ENCODE measurements at regions not wholly inside any gene's neighbourhood (a gene's known extent, or its start where the extent isn't known, plus 50 kb on each side); places are given as distances from the start of the nearest gene placed in this dataset.
"Not testable (repeated sequence)": the region's sequence is repeated elsewhere in the genome, so short reads cannot be mapped to it uniquely, and the experiment has no call there.

DNA sequence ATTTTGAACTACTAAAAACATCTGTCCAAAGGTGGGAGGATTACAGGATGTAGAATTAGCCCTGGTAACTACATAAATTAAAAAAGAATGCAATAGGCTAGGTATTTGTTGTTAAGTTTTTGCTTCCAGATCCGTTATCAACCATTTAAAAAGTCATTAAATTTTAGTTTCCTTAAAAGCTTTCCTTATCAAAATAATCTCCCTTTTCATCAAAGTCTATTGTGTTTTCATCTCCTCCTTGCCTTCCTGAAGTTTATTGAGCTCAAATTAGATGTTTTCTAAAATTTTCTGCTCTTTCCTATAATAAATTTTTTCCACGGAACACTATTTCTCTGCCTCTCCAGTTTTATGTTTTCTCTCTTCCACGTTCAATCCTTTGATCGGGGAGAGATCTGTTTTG is 108.6 kb downstream of the MEX3B start:
- DNase-seq: no peak

DNA sequence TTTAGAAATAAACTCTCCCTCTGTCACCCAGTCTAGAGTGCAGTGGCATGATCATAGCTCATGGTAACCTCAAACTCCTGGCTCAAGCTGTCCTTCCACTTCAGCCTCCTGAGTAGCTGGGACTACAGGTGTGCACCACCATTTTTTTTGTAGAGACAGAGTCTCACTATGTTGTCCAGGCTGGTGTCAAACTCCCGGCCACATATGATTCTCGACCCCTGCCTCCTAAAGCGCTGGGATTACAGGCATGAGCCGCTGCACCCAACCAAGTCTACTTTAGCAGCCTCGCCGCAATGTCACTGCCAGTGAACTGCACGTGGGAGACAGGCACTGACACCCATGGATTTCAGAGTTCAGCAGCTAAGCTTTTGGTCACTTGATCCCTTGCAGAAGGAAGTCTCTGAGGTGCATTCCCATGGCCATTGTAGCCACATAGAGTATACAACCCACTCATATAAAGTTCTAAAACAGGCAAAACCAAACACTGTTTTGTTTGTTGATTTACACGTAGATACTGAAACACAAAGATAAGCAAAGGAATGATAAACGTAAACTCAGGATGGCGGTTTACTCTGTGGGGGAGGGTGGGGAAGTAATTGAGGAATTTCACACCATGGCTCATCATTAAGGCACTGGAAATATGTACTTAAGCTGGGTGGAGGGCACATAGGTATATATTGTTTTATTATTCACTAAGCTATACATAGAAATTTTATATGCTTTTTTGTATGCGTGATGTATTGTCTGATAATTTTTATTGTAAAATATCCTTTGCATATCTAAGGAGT is 115.0 kb downstream of the MEX3B start:
- no peak for DNase-seq

DNA sequence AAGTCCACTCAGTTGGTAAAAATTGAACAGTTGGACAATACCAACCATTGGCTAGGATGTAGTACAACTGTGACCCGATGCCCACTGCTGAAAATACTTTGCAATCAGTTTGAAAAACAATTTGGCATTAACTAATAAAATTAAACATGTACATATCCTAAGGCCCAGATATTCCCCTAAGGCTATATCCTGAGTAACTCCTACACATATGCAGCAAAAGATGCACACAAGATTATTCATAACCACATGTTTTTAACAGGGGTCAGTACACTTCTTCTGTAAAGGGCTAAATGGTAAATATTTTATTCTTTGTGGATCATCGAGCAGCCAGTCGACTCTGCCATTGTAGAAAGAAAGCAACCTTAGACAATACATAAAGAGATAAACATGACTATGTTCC is 116.3 kb downstream of the MEX3B start:
- no peak for DNase-seq

DNA sequence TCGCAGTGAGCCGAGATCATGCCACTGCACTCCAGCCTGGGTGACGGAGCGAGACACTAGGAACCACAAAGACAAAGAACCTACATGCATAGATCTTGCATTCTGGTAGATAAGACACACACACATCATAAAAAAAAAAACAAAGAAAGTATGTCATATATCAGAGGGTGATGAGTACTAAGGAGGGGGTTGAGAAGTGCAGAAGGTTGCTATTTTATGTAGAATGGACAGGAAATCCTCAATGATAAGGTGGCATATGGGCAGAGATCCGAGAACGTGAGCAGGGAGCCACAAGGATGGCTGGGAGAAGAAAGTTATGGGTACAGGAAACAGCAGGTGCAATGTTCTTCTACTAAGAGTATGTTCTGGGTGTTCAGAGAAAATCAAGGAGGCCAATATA is 118.8 kb downstream of the MEX3B start:
- no peak for DNase-seq

DNA sequence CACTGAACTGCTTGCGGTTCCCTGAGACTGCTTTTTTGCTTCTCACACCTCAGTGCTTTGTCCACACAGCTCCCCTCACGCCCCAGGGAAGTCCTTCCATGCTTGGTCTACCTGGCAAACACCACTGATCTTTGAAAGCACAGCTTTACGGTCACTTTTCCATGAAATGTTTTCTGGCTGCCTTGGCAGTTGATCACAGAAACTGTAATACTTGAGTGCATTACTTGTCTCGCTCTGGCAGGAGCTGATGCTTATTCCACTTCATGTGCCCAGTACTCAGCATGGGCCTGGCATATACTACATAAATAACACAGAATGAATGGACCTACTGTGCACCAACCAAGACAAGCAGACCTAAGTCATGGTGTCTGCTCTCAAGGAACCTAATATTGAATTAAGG is 121.1 kb downstream of the MEX3B start:
- DNase-seq: no peak

DNA sequence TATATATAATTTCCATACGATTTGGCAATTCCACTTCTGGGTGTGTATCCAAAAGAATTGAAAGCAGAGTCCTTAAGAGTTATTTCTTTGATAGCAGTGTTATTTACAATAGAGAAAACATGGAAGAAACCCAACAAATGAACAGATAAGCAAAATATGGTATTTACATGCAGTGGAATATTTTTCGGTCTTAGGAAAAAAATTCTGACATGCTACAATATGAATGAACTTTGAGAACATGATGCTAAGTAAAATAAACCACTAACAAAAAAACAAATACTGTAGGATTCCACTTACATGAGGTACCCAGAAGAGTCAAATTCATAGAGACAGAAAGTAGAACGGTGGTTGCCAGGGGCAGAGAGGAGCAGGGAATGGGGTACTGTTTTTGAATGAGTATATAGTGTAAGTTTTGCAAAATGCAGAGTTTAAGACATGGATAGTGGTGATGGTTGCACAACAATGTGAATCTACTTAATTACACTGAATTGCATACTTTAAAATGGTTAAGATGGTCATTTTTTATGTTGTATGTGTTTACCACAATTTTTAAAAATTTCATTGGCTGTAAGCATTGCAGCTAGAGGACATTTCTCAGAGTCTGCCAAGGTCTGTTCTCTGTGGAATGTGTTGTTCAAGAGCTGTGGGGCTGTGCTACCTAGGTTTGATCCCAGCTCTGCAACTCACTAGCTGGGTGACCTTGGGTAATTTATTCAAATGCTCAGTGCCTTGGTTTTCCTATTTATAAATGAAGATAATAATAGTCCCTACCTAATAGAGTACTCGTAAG is 122.1 kb downstream of the MEX3B start:
- no peak for DNase-seq

DNA sequence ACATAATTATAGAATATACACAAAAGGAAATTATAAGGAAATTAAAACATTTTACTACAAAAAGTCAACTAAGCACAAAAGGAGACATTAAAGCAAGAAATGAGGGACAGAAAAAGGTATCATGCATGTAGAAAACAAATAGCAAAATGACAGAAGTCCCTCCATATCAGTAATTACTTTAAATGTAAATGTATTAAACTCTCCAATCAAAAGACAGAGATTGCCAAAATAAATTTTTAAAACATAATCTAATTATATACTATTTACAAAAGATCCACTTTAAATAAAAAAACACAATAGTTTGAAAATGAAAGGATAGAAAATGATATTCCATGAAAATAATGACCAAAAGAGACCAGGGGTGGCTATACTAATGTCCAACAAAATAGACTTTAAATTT is 123.7 kb downstream of the MEX3B start:
- no peak for DNase-seq

DNA sequence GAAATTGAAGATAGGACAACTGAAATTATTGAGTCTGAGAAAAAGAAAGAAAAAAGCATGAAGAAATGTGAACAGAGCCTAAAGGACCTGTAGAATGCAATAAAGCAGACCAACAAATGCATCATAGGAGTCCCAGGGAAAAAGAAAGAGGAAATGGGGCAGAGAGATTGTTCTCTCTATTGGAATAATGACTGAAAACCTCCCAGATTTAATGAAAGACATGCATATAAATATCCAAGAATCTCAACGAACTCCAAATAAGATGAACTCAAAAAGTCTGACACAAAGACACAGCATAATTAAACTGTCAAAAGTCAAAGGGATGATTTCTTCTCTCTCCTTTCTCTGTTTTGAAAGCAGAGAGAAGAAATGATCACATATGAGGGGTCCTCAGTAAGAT is 124.7 kb downstream of the MEX3B start:
- no peak for DNase-seq

DNA sequence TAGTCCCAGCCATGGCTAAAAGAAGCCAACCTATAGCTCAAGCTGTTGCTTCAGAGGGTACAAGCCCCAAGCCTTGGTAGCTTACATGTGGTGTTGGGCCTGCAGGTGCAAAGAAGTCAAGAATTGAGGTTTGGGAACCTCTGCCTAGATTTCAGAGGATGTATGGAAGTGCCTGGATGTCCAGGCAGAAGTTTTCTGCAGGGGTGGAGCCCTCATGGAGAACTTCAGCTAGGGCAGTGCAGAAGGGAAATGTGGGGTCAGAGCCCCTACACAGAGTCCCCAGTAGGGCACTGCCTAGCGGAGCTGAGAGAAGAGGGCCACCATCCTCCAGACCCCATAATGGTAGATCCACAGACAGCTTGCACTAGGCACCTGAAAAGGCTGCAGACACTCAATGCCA is 127.1 kb downstream of the MEX3B start:
- not testable (repeated sequence) for DNase-seq

DNA sequence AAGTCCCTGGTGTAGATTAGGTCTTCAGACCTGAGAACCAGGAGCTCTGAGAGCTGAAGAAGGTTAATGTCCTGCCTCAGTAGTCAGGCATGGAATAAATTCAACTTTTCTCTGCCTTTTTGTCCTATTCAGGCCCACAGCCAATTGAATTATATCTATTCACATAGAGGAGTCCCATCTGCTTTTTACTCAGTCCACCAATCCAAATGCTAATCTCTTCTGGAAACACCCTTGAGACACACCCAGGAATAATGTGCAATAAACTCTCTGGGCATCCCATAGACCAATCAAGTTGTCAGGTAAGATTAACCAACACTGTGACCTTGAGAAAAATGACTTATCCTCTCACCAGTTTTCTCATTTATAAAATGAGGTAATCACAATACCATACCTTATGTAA is 129.4 kb downstream of the MEX3B start:
- no peak for DNase-seq

DNA sequence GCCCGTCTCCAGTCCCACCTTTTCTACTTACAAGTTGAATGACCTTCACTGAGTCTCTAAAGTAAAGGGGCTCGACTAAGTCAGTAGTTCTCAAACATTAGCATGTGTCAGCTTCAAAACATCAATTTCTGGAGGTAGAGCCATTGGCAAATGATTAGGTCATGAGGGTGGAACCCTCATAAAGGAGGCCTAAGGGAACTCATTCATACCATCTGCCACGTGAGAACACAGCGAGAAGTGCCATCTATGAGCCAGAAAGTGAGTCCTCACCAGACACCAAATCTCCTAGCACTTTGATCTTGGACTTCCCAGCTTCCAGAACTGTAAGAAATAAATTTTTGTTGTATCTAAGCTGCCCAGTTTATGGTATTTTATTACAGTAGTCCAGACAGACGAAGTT is 129.8 kb downstream of the MEX3B start:
- no peak for DNase-seq

DNA sequence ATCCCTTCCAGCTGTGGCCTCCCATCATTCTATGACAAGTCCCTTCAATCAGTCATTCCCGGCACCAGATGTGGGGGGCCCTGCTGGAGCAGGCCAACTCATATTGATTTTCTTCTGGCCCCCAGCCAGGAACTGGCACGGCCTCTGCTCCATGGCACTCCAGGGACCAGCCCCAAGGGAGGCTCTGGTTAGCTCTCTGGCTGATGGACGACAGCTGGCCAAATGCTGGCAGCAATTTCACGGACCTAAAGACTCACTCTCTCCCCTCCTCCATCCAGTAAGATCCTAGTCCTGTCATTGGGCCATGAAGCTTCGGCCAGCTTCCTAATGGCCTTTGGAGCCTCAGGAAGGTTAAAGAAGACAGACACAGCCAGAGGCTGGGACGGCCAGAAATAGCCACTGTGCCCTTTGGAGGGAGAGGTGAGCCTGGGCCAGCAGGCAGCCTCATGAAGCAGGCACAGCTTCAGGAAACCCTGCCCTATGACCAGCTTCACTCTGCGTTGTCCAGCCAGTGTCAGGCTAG is 131.0 kb downstream of the MEX3B start:
- no peak for DNase-seq

DNA sequence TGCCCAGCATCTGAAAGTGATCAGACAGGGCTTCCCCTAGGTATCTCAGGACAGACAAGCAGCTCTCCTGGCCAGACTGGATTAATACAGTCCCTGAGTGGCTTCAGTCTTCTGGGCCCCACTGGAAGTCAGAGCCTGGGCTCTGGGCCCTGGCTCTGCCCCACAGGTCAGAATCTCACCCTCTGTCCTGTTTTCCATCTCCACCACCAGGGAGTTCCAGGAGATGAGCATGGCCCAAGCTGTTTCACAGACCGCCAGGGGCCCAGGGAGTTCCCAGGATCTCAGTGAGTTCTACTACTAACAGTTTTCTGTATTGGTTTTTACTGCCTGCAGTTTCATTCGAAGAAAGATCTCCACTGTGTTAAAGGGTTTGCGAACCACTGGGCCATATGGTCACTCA is 131.5 kb downstream of the MEX3B start:
- DNase-seq: no peak

DNA sequence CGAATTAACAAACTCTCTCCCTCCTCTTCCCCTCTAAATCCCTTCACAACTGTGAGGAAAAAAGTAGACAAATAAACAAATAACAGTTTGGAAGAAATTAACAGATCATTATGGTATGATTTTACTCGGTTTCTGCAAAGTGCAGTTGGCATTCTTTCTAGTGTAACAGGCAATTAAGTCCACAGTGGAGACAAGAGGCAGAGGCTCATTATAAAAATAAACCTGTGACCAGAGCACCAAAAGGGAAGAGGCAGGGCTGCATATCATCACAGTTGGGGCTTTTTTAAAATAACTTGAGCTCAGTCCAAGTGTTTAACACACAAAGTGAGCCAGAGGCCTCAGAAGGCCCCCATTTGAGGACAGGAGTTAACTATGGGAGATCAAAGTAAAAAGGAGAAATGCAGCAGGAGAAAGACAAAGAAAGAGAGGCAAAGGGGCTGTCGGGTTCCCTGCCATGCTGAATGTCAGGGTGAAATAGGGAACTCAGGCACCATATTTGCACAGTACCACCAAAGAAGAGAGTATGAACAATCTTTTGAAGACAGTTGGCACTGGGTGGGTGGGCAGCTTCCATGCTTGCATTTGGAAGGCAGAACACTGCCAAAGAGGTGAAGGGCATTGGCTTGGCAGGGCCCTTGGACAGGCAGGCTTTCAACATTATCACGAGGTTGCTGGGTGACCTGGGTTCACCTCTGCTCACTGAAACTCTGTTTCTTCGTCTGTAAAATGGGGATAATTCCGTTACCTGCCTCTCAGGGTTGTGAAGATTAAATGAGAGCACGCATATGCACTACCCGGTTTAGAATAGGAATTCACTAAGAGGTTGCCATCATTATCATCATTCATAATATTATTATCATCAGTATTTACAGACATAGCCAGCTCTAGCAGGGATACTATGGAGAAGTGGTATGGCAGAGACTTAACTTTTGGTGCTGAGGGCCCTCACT is 134.5 kb downstream of the MEX3B start:
- DNase-seq: no peak

DNA sequence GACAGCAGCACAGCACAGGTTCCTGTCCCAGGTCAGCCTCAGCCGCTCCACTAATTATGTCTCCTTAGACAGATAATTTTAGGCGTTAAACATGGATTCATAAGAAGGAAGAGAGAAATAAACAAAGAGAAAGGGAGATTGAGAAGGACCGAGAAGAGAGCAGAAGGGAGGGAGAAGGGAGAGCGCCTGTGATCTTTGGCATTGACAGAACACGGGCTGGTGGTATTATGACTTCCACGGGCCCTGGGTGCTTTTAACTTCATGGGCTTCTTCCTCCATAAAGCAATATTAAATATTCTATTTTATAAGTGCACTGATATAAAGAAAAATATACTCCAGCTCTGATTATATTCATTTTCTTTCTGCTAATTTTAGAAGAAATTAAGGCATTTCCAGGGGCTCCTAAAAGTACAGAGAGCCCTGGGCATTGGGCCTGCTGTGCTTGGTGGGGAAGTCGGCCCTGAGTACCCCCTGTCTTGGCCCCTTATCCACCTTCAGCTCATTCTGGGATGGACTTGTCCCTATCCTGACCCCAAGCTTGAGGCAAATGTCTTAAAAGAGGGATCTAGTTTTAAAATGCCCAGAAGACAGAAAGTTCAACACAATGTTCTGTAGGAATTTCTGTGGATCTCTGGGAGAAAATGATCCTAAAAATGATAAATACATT is 135.3 kb downstream of the MEX3B start:
- DNase-seq: no peak

DNA sequence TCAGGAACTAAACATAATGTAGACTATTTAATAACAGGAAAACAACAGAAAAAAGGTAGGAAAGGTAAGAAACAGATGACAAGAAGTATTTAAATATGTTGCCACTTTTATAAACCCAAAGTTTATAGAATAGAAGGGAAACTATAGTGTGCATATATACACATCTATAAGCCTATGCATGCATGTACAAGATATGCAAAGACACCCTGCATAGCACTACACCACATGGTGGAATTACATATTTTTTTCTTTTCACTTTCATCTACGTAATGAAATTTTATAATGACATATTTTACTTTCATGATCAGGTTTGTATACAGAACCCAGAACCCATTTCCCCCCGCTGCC is 136.8 kb downstream of the MEX3B start:
- no peak for DNase-seq

DNA sequence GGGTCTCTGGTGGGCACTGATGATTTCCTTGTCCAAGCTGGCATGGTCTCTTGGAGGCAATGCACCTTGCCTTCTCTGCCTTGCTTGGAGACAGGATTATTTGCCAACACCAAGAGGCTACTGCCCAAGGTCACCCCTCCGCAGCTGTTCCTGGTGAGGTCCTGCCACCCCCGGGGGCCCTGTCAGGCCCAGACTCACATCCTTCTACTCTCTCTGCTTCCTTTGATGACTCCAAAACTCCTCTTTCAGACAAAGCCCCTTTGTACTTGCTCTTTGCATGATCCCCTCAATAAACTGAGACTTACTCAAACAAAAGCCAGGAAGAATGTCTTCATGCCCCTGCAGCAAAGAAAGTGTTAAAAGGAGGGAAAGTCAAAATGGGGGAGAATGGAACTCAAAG is 137.7 kb downstream of the MEX3B start:
- DNase-seq: no peak

DNA sequence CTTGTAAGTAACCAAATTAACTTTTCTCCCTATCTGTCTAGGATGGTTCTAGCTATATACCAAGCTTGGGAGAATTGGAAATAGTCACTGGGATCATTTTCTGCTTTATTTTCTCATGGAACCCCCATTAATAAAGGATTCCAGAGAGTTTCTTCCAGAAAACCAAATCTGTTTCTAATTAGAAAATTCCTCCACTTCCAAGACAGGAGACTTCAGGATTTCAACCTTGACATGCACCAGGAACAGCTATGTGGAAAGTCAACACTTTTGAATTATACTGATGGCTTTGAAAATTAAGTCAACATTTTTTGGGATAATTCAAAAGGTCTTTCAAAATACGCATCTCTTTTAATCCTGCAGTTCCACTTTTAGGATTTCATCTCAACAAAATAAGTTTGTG is 138.3 kb downstream of the MEX3B start:
- DNase-seq: no peak

DNA sequence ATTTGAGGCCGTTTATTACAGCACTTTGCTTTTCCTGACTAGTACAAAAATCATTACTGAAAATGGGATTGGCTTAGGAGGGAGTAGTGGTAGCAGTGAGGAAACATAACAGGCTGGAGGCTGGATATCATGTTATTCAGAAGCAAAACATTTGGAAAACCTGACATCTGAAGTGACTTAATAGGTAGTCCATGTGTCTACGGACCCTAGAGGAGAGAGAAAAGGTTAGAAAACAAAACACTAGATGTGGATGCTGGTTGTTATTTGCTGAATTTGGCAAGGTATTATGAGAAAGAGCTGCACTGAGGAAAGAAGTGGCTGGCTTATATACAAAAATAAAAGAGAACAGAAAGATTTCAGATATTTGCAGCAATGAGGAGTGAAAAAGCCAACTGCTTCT is 139.9 kb downstream of the MEX3B start:
- no peak for DNase-seq

DNA sequence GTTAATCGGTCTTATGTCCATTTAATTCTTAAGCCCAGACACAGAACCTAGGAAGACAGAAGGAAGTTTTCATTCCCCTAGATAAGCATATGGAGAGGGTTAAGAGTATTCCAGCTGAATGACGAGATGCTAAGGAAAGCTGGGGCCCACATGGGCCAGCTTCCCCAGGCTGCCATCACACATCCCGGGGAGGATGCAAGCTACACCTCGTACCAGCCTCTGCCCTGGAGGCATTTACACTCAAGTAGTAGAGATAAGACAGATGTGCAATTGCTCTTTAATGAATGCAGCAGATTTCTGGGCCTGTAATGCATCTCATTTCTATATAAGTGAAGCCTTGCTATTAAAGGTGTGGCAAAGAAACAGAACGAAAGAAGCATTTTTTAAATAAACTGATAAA is 144.5 kb downstream of the MEX3B start:
- DNase-seq: no peak

DNA sequence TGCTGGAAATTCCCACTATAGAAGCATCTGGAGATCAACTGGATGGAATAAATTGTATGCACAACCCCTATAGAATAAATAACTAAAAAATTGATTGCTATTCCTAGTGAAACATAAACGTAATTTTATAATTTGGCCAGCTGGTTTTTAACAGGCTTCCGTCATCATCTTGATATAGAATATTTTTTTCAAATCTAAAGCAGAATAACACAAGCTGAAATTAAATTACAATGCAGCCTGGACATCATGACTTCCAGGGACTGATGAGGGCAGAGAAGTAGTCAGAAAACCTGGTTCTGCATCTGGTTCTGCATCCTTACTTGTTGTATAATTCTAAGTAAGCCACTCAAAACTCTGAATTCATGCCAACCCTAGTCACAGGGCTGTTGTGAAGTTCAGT is 146.1 kb downstream of the MEX3B start:
- no peak for DNase-seq

DNA sequence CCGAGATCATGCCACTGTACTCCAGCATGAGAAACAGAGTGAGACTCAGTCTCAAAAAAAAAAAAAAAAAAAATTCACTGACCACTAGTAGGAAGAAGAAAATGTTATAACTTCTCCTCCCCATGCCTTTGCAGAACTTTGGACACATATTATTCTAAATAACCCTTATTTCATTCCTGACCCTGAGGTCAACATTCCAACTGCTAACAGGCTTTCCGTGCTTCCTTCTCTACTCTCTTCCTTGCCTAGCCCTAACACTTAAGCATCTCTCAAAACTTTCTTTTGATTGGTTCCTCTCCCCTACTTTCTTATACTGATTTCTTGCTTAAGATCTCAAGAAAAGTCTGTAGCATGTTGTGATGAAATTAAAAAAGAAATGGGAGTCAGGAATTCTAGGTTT is 146.8 kb downstream of the MEX3B start:
- no peak for DNase-seq

Measured in stimulated activated CD4-positive, alpha-beta T cell treated with anti-CD3 and anti-CD28 coated beads, Interleukin-4, amount 100 ng/mL, for 24 hours (primary cell).